Right renal pelvis (tissue), 4 donors: ENCODE measurements at regions not wholly inside any gene's neighbourhood (a gene's known extent, or its start where the extent isn't known, plus 50 kb on each side); places are given as distances from the start of the nearest gene placed in this dataset.

Experiments
- DNase-seq, 4 donors: peaks; one replicate each; pipeline ENCODE4 v3.0.0-alpha.2; 2013; ENCODE audit warnings: low read depth in 4 of 4, low spot score in 3 of 4, missing footprints in 1 of 4

GRCh38 chr11:115740324-115740723 lies 236.1 kb upstream of the CADM1 start:
- no peak for DNase-seq

DNA sequence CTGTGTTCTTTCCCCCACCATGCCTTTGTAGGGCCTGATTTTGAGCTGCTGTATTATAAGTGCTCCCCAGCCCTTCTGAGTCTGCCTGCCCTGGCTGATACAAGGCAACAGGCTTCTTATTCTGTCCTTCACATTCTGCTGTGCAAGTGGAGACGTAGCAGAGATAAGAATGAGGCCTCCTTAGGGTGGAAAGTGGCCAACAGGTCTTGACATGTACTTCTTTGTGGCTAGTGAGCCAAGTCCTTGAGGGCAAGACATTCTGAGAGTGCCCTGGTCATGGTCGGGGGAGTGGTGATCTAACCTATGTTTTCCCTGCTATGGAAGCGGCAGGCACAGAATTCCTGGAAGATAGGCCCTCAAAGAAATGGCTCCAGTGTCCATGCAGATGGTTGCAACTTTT lies 235.7 kb upstream of the CADM1 start:
- DNase-seq: no peak

GRCh38 chr11:115739146-115739545 lies 234.9 kb upstream of the CADM1 start:
- no peak for DNase-seq

DNA sequence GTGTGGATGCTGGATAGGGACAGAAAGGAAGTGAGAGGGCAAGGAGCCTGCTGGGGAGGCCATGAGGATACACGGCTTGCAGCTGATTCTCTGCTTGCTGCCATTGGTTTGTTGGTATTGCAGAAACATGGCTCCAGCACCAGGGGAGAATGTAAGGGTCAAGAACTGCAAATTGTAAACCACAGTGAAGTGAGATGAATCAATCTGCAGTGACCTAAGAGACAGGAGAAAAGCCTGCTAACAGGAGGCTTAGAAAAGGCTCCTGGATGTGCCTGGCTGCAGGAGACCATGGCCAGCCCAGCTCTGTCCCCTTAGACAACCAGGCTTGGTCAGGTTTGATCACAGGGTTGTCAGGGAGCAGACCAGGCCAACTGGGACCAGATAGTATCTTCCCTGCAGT lies 233.7 kb upstream of the CADM1 start:
- DNase-seq: no peak

DNA sequence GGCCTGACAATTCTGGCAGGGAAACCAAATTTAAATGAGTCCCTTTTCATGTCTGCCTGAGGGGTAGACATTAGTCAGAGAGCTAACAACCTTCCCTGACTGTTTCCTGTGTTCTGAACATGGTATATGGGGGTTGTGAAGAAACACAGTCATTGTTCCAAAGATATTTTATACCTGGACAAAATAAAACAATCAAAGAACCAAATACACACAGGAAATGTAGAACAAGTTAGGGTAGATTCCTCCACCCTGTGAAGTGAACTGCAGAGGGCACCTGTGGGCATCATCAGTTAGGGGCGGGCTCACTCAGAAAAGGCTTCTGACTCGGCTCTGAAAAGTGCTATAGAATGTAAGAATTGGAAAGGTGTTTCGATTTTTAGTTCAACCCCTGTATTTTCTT lies 231.9 kb upstream of the CADM1 start:
- DNase-seq: no peak

DNA sequence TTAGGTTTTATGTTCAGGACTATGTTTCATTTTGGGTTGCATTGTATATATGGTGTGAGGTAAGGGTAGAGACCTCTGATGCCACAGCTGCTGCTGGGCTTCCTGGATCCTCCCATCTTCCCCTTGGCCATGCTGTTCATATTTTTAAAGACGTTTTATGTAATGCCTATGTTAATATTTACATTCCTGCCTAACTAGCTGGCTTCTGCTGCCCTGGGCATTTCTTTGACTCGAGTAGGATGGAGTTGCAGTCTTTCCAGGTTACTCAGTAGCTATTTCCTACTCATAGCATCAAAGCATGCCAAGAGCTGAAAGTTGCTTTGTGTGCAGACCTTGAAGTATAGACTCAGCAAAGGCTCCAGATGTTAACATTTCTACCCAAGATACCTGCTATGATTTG lies 220.5 kb upstream of the CADM1 start:
- no peak for DNase-seq

DNA sequence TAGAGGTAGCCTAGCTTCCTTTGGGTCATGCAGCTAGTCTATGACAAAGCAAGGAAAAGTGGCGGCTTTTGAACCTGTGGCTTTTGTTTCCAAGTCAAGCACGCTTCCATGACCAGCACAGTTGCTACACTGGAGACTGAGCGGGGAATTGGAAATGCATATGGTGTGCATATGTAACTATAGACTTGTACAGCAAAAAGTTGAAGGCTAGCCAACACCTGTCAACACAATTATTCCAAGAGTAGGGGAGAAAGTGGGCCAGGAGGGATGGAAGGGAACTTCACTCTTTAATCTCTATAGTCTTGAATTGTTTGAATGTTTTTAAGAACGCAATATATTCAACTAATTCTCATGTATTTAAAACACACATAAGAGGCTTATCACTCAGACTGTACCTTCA lies 218.5 kb upstream of the CADM1 start:
- DNase-seq: no peak

DNA sequence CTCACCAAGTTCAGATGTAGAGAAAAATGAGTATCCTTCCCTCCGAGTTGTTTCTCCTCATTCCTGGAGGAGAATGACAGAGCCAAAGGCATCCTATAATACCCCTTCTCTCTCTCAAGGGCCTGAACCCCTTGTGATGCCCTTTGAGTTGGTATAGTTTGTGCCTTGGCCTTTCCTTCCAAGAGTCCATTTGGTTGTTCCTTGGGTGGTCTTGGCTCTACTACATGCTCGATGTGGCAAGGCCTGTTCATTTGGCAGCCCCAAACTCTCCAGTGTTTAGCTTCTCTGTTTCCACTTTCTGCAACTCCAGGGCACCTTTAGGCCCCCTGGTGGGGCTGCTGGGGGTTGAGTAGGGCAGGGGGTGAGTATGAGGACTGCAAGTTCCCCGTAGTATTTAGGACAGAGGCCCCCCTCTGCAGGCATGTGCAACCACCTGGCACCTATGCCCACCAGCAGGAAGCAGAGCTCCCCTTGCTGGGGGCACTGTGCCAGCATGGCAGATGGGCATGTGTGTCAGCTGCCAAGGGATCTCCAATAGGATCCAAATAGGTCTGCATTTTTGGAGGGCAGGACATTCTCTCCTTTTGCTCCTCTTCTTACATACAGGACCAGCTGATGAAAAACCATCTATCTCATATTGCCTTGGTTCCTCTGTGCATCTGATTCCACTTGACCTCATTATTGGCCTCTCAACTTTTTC lies 217.2 kb upstream of the CADM1 start:
- DNase-seq: no peak

GRCh38 chr11:115720602-115721245 lies 216.5 kb upstream of the CADM1 start:
- no peak for DNase-seq

- no peak for DNase-seq
Observed at GRCh38 chr11:115718945-115719344, 214.7 kb upstream of the CADM1 start.

DNA sequence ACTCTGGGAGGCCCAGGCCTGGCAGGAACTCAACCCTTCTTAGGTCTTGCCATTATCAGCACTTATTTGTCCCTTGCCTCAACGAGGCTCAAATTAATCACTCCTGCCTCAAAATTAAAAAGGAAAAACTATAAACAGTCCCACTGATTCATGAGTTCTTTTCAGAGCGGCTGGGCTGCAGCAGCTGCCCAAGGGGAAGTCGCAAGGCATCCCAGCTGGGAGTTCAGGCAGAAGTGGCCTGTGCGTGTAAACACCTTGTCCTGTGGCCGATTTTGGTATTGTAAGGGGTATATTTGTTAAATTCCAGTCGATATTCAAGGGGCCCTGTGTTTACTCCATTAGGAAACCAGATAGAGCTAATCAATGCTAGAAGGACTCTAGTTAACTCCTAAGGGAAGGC lies 213.9 kb upstream of the CADM1 start:
- DNase-seq: no peak

GRCh38 chr11:115716601-115717529 lies 212.7 kb upstream of the CADM1 start:
- DNase-seq: peak; percentile 36 to 54 (median 47)

DNA sequence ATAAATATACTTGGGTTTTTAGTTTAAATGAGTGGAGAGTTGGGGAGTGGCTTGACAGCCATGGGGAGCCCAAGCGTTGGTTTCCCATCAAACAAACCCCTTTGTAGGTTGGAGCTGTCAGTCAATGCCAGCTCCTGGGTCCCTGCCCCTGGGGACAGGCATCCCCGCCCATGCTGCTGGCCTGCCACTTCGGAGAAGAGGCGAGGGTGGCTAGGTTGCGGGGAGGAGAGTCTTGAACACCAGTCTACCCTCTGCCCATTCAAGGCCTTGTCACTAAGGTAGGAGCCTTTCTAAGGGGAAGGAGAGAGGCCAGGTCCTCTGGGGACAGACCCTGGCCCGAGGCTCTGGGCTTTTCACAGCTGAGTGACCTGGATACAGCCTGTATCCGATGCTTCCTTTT lies 211.9 kb upstream of the CADM1 start:
- no peak for DNase-seq

DNA sequence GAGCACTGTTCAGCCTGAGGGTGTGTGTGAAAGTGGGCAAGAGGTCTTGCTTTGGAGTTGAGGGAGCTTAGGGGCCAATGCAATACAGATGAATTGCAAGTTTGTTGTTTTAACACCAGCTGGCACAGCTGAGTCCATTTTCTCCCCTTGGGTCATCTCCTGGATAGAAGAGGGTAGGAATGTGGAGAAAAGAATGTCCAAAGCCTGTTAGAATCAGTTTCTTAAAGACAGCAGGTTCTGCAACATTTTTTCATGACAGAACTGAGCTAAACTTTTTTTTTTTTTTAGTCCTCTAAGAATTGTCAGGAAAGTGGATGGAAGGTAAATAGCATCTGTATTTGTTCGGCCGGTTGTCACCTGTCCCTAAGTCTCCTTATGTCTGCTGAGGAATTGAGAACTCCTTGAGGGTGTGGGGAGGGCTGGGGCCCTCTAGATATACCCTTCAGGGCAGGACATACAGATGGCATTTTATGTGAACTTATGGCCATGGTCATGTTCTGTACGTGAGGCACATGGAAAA lies 211.1 kb upstream of the CADM1 start:
- DNase-seq: no peak

DNA sequence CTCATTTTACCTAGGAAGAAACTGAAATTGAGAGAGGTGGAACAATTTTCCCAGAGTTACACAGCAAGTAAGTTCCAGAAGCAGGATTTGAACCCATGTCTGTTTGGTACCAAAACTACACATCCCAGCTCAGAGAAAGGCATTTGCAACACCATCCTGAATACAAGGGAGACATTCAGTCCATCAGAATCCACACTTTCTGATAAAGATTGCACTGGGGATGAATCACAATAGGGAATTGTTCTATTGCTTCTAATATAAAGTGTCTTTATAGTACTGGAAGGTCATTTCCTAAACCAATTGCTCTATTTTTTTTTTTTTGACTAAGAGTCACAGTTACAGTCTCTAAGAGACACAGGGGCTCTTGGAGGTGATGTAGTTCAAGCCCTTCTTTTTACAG lies 208.1 kb upstream of the CADM1 start:
- no peak for DNase-seq

DNA sequence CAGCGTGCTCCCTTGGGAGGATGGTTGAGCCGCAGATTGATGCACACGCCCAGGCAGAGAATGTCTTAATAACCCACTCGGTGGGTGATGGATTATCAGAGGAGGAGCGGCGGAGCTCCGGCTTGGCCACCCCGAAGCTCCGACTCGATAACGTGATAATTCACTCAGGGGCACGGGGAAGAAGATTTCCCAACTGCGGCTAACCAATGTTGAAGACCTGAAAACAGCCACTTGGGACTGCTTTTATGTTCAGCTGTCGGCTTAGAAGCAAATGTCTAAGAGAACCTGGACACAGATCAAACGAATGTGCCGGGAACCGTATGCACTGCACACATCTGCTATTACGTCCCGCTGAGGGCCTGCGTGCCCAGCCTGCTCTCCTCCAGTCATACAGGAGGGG lies 206.8 kb upstream of the CADM1 start:
- no peak for DNase-seq

- DNase-seq: no peak
Observed at GRCh38 chr11:115710426-115710825, 206.2 kb upstream of the CADM1 start.

DNA sequence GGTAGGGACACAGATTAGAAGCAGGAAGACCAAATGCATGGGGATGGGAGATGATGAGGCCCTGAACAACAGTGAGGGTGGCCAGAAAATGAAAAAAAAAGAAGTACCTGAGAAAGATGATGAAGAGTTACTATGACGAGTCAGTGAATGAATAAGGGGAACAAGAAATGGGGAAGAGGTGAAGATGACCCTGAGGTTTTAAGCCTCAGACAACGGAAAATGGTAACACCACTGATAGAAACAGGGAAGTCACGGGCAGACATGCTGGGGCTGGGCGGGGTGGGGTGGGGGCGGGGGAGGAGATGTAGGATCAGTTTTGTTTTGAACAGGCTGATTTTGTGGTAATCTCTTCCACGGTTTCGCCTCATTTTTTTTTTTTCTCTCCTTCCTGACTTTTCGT lies 205.1 kb upstream of the CADM1 start:
- DNase-seq: no peak

- no peak for DNase-seq
Observed at GRCh38 chr11:115707180-115707905, 203.1 kb upstream of the CADM1 start.

DNA sequence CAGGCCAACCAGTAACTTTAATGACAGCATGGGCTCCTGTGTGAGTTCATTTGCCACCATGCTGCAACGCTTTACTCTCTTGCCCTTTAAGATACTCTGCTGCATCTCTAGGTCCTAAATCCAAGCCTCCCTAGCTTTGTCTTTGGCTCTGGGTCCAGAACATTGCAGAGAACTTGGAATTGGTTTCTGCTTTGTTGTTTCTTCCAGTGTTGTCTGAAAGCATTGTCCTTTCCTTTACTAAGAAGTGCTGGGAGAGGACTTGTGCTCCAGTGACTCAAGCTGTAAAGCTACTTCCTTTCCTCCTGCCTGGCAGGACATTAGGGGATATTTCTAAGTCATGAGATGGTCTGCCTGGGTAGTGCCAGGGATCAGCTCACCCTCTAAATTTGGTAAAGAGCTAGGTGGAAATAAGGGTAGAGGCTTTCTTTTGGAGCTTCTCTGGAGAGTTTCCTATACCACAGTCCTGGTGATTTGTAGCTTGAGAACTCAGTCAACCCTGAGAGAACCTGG lies 202.5 kb upstream of the CADM1 start:
- no peak for DNase-seq
